ENCODE measurements at regions not wholly inside any gene's neighbourhood (a gene's known extent, or its start where the extent isn't known, plus 50 kb on each side); places are given as distances from the start of the nearest gene placed in this dataset.

DNA sequence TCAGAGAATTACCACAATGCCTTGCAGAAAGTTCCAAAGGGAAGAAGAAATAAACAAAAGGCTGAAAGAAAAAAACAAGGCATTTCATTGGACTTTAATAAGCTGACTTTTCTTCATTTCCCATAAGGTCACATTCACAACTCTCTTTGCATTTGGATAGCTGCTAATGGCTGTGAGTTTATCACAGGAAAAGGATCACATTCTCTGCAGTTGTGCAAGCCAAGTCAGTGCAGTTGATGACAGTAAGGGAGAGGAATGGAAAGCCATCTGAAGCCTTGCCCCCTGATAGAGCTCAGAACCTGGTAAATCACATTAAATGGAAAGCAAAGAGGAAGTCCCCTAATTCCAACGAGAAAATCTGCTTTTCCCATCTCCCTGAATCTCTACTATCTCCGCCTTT lies 950.6 kb downstream of the CNTNAP5 start:
- TF ChIP-seq CTCF (conservative IDR thresholded peaks at IDR 0.05) (no peak), EZH2 (IDR thresholded peaks at IDR 0.05; ENCODE audit: low read depth) (no peak)
- H3K4me3 ChIP-seq = no peak overlapping the region
- H3K4me2 ChIP-seq = no peak overlapping the region
- BruUV-seq (replicated peaks) = no TSS peak
- H3K27ac ChIP-seq = no peak overlapping the region
- H3K9me3 ChIP-seq (ENCODE audit: insufficient read depth, low read depth) = no peaks in the 10 kb centered on the region
- no peaks in the 10 kb centered on the region for H3F3A ChIP-seq (ENCODE audit: insufficient read depth, low read depth)
- H2AFZ ChIP-seq = no peak overlapping the region
- peaks cover 3% of the 10 kb centered on the region; the same call in 1 of the 2 replicates for H4K20me1 ChIP-seq (ENCODE audit: insufficient read depth)
- H3K27me3 ChIP-seq (ENCODE audit: insufficient read depth, low read depth) = no peaks in the 10 kb centered on the region
- CTCF ChIA-PET = no interaction called here
- no peaks in the 10 kb centered on the region for H3K79me2 ChIP-seq (ENCODE audit: low read depth)
- H3K36me3 ChIP-seq (ENCODE audit: low read depth) = no peaks in the 10 kb centered on the region
- DNase-seq = no peak
- H3K4me1 ChIP-seq (replicated peaks; ENCODE audit: insufficient read depth) = no peaks in the 10 kb centered on the region
- POLR2A ChIA-PET (ENCODE audit: unreplicated experiment) = no interaction called here
- intact Hi-C loops (cut with micrococcal nuclease; ENCODE audit: unreplicated experiment) = no loop called here
- H3K9me2 ChIP-seq (ENCODE audit: insufficient read depth) = no peaks in the 10 kb centered on the region

GRCh38 chr2:124978597-124978996 lies 953.5 kb downstream of the CNTNAP5 start:
- ChIA-PET CTCF (no interaction called here), POLR2A (ENCODE audit: unreplicated experiment) (no interaction called here)
- no peaks in the 10 kb centered on the region for H3K36me3 ChIP-seq (ENCODE audit: low read depth)
- TF ChIP-seq CTCF (conservative IDR thresholded peaks at IDR 0.05) (no peak), EZH2 (IDR thresholded peaks at IDR 0.05; ENCODE audit: low read depth) (no peak)
- H3F3A ChIP-seq (ENCODE audit: insufficient read depth, low read depth) = no peaks in the 10 kb centered on the region
- no peaks in the 10 kb centered on the region for H3K9me3 ChIP-seq (ENCODE audit: insufficient read depth, low read depth)
- no TSS peak for BruUV-seq (replicated peaks)
- H3K79me2 ChIP-seq (ENCODE audit: low read depth) = no peaks in the 10 kb centered on the region
- H4K20me1 ChIP-seq (ENCODE audit: insufficient read depth) = 0 out of 2 replicates have a peak, but pooled peaks cover 3% of the 10 kb centered on the region
- no peak overlapping the region for H3K4me2 ChIP-seq
- H3K27me3 ChIP-seq (ENCODE audit: insufficient read depth, low read depth) = no peaks in the 10 kb centered on the region
- no peaks in the 10 kb centered on the region for H3K9me2 ChIP-seq (ENCODE audit: insufficient read depth)
- H3K4me3 ChIP-seq = no peak overlapping the region
- H3K27ac ChIP-seq = no peak overlapping the region
- H3K4me1 ChIP-seq (replicated peaks; ENCODE audit: insufficient read depth) = no peaks in the 10 kb centered on the region
- H2AFZ ChIP-seq = no peak overlapping the region
- no peak for DNase-seq
- intact Hi-C loops (cut with micrococcal nuclease; ENCODE audit: unreplicated experiment) = no loop called here

DNA sequence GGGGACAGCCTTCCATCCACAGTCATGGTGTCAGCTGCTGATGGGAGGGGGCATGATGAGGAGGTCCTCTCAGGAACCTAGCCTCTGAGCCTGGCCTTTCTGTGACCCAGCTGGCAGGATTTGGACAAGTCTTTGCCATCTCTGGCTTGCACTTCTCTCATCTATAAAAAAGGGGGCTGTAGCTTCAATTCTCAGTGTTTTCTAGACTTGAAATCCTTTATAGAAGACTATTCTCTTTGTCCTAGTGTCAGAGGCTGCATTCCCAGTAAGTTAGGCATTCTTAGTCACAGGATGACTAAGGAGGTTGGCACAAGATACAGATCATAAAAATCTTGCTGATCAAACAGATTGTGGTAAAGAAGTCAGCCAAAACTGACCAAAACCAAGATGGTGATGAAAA lies 958.5 kb downstream of the CNTNAP5 start:
- Histone ChIP-seq H3K9me2 (ENCODE audit: insufficient read depth) (no peaks in the 10 kb centered on the region), H3K4me1 (replicated peaks; ENCODE audit: insufficient read depth) (no peaks in the 10 kb centered on the region), H3K4me2 (no peak overlapping the region), H3K36me3 (ENCODE audit: low read depth) (no peaks in the 10 kb centered on the region), H3K79me2 (ENCODE audit: low read depth) (no peaks in the 10 kb centered on the region), H3K9me3 (ENCODE audit: insufficient read depth, low read depth) (no peaks in the 10 kb centered on the region), H3F3A (ENCODE audit: insufficient read depth, low read depth) (no peaks in the 10 kb centered on the region), H3K27ac (no peak overlapping the region), H3K27me3 (ENCODE audit: insufficient read depth, low read depth) (no peaks in the 10 kb centered on the region), H2AFZ (no peak overlapping the region), H3K4me3 (no peak overlapping the region), H4K20me1 (ENCODE audit: insufficient read depth) (no peaks in the 10 kb centered on the region)
- no TSS peak for BruUV-seq (replicated peaks)
- CTCF ChIA-PET = no interaction called here
- intact Hi-C loops (cut with micrococcal nuclease; ENCODE audit: unreplicated experiment) = no loop called here
- POLR2A ChIA-PET (ENCODE audit: unreplicated experiment) = no interaction called here
- DNase-seq = peak in 1 of 2 experiments; percentile 57
- TF ChIP-seq CTCF (conservative IDR thresholded peaks at IDR 0.05) = no peak

Data from PC-9 (cell line).